HG03064 (cell line): ENCODE measurements at regions not wholly inside any gene's neighbourhood (a gene's known extent, or its start where the extent isn't known, plus 50 kb on each side); places are given as distances from the start of the nearest gene placed in this dataset.

Experiments used
- ATAC-seq: cut with Tn5 transposase; IDR thresholded peaks from one replicate; pipeline ENCODE4 v1.9.1; 2021; ENCODE audit warnings: low read depth; ENCODE audit not compliant: unreplicated experiment

DNA sequence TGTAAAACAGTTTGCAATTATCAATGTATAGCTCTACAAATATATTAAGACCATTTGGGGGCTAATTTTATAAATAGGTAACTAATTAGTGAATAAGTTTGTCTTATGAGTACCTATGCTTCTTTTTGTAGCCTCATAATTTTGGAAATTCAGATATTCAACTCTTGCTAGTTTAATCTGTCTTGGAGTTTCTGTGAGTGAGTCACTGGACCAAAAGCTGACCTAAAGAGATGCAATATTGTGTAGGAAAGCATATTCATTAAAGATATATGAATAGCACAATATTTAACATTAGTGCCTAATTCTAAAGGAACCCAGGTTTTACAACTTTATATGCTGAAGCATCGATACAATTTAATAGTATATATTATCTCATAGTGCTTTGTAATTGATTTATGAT, 161.3 kb upstream of the PCDH18 start:
- no peak for ATAC-seq

DNA sequence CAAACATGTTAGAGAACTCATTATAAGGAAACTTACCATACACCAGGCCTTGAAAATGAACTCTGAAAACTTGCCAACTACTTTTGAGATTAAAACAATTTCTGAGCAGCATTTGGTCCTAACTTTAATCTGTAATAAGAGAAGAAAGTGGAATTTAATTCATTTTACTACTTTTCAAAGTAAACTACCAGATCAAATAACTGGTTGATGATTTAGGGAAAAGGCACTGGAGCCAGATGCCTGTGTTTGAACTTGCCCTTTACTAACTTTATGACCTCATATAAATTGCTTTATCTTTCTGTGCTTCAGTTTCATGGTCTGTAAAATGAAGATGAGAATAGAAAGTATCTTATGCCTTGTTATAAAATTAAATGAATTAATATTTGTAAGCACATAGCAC, 159.9 kb upstream of the PCDH18 start:
- ATAC-seq, result no peak

DNA sequence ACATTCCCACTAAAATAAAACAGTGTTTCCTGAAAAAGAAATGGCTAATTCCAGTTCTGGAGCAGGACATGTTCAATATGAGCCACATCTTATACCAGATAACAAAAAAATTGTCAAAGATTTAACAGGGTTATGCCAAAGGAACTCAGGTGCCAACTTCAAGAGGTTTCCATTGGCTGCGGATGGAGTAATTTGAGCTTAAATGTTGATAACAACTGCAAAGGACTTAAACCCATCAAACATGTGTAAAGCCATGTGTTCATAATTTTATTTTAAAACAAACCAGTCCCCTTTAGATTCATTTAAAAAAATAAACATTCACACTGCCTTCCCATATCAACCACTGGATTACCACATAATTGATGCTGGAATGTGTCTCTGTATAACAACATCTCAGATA, 156.4 kb upstream of the PCDH18 start:
- no peak for ATAC-seq

DNA sequence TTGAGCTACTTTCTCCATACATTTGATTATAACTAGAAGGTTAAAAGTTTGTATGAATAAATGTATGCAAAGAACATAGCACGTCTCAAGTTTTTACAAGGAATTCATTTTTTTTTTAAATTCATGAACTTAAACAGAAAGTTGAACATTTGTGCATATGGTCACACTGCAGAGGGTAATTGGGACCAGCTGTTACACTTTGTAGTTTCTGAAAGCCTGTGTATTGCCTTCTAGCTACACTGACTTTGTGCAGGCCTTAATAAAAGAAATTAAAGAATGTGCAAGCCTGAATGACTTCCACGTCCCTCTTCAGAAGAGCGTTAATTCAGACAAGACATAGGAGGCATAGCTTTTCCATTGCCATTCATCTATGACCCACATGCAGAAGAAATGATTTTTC, 153.1 kb upstream of the PCDH18 start:
- no peak for ATAC-seq

DNA sequence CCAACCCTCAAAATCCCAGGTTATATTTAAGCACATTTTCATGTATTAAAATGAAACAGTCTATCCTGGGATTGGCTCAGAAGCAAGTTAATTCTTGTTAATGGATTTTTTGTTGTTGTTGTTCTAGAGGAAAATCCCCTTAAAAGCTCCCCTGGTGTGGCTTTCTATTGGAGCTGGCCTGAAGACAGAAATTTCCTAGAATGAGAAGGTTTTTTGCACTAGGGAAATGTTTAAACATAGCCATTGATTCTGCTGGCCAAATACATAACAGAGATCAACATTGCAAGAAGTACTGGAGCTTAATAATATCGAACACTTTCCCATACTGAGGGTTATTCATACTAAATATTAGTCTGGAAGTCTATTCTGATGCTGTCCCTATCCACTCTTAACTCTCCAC, 148.8 kb upstream of the PCDH18 start:
- no peak for ATAC-seq

DNA sequence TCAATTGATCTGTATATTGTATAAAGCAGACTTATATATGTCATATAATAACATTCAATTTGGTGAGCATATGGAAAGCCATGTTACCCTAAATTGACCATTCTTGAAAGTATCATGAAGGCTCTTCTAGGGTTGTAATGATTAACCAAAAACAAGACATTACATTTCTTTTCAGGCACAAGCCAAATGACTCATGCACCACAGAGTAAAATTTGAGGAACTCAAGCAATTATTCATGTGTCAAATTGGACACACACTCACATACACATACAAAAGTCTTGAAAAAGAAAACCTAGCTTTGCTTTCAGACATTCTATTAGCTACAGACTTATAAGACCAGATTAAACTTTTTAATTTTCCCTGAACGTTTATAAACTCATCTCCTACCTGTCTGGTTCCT, 146.5 kb upstream of the PCDH18 start:
- no peak for ATAC-seq

DNA sequence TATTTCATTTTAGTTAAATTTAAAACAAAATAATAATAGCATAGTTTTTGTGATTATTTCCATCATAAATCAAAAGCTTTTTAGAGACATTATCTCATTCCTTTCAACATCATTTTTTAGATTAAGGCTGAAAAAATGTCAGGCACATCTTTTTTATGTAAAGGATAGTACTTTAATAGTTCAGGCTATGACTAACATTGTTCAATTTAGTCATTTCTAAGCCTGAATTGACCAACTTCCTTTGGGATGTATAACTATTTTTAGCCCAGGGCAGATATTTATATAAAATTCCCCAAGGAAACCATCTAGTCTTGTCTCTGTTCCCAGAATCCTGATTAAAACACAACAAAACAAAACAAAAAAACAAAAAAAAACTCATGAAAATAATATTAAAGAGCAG, 145.6 kb upstream of the PCDH18 start:
- ATAC-seq, result no peak

DNA sequence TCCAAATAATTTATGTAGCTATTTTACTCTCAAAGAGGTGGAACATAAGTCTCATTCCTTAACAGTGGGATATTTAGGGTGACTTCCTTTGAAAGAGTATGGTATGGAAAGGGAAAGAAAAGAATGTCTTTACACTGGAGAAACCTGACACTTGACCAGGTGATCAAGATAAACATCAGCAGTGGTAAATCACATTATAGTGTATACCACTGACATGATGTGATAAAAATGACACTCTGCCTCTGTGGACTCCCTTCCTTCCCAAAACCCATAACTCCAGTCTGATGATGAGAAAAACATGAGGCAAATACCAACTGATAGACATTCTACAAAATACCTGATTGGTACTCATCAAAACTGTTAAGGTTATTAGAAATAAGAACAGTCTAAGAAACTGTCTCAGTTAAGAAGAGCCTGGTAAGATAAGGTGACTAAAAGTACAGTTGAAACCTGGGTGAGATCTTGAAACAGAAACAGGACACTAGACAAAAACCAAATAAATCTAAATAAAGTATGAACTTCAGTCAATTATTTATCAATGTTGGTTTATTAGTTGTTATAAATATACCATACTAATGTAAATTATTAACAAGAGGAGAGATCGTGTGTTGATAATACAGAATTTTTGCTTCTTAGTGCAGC, 144.2 kb upstream of the PCDH18 start:
- ATAC-seq, result peak; percentile 56

DNA sequence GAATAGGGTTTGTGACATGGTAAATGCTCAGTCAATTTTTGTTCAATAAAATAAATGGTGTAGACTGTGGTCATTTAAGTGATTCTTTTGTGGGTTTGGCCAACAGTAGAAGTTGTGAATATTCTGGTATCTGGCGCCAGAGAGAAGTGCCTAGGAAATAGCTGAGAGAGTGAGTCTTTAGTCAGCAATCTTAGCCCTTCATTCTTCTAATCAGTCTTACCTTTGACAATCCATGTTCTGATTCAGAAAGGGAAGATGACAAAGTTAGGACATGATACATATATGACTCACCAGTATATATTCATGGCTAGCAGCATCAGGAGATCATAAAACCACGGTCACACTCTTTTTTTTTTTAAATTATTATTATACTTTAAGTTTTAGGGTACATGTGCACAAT, 141.8 kb upstream of the PCDH18 start:
- no peak for ATAC-seq

DNA sequence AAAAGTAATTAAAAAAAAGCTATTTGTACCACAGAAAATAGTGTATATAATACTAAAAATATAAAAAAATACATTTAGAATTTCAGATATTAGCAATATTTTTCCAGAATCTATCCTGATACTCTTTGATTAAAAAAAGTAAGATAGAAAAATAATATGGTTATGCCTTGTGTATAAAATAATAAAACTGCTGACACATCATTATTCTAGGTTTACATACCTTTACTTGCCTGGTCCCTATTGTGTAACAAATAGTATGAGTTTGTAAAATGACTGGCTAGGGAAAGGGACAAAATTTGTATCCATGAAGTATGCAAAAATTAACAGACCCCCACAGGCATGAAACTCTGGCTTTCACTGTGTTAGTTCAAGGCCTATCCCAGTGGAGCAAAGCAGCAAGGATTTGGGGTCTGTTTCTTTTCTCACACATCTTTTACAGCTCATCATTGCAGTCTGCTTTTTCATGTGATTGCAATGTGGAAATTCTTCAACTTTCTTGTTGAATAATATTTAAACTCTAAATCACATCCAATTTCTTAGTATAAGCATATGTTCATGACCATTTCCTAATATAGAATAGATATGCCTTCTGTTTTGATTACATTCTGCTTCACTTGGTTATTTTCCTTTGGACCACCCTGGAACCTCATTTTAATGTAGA, 136.7 kb upstream of the PCDH18 start:
- no peak for ATAC-seq

DNA sequence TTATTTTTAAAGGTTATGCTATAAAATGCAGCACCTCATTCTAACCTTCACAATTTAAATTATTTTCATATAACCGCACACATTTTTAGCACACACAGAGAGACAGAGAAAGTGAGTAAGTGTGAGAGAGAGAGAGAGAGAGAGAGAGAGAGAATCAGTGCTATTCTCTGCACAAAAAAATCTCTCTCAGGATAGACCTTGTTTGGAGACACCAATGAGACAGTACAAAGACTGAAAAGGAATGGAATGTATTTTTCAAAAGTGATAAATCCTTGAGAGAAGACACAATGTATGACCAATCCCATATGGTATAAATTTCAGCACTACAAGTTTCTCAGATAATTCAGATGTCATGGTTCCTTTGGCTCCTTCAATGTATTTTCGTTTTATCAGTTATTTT, 132.1 kb upstream of the PCDH18 start:
- no peak for ATAC-seq

DNA sequence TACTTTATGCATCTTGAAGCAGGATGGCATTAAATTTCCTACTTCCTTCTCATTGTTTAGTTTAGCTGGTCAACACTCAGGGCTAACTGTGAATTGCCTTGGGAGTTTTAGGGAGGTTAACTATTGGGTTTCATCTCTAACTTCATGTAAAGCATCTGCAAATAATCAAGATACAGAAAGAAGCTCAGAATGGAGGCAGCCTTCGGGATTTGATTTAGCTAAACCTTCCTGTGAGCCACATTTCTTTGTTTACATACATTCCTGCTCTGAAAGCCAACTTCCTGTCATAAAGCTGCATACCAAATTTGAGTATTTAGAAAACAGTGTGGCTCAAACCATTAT, 131.7 kb upstream of the PCDH18 start:
- ATAC-seq, result no peak

DNA sequence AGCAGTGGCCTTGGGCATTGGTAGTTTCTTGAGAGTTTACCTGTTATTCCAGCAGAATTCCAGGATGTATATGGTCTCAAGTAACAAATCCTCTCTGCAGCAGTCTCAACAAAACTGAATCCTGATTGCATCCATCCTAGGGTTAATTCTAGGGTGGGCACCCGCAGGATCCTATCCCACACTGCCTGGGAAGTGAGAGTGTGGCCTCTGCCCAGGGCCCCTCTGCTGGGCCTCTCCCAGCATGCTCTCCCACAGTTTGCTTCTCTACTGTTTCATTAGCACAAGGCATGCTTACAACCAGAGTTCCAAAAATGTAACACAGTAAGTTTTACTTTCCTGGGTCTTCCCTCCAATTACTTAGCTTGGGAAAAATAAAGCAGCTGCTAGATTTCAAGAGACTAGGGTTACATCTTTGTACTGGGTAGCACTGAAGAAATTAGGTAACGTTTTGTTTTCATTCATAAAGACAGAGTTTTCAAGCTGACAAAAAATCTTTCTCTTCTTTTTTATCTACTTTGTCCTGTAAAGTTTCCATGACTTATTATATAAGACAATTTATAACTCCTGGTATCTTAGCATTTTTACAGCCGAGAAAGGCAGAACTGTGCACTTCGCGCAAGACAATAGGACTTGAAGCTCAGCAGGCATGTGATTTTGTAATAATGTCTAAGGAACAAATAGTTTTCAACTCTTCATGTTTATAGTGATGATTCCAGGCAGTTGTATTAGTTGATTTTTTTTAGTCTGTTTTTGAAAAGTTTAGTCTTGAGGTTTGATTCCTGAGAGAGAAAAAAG, 131.2 kb upstream of the PCDH18 start:
- ATAC-seq, result no peak

DNA sequence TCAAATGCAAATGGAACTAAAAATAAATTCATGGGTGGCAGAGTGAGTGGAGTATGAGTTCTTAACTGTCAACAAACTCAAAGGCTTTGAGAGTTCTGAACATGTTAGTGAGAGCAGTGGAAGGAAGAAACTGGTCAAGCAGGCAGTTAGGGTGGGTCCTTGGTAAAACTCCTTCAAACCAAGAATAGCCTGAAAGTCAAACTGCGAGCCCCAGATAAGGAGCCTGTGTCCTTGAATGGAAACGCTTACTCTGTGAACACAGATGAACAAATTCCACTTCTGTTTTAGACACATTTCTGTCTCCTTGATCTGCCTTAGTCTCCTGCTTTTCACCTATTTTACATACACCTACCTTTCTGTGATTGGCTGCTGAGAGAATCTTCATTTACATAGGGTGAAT, 129.4 kb upstream of the PCDH18 start:
- ATAC-seq, result no peak

DNA sequence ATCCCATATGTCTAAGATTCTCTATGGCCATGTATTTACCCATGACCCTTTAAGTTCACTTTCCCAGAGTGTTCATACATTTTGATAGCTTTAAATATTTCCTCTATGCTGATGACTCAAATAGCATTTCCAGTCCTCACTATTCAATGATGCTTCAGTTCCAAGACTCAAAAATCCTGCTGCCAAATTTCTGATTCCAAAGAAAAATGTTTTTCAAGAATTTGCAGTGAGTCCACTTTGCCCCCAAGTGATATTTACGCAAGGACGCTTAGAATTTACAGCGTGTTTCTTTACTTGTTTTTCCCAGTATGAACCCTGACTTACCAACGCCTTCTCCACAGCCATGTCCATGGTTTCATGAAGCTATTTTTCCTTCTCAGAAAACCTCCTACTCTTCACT, 127.9 kb upstream of the PCDH18 start:
- ATAC-seq, result no peak

DNA sequence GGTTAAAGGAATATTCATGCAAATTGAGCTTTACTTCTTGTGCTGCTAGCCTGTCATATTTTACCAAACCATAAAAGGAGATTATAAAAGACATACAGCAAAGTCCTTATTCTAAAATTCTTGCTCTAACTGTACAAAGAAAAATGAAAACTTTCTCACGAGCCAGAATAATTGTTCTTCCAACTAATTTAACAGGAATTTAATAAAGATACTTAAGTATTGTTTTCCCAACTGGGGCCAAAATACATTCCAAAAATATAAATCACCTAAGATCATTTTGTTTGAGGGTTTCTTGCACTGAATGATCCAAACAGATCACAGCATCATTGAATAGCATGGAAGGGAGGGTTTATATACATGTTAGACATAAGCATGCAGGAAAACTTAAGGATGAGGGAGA, 127.1 kb upstream of the PCDH18 start:
- ATAC-seq, result no peak

DNA sequence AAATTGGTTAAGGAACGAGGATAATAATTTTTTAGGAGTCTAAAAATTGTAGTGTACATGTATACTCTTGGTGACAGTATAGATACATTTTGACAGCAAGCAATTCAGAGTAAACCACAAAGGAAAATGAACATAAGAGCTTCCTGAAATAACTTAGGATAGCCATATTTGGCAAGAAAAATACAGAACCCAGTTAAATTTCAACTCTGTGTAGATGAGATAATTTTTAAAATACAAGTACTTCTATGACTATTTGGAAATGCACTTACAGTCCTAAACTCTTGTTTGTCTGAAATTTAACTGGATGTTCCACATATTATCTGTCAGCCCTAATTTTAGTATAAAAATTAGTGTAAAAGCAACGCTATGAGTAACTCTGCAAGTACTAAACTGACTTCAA, 124.4 kb upstream of the PCDH18 start:
- ATAC-seq, result no peak

DNA sequence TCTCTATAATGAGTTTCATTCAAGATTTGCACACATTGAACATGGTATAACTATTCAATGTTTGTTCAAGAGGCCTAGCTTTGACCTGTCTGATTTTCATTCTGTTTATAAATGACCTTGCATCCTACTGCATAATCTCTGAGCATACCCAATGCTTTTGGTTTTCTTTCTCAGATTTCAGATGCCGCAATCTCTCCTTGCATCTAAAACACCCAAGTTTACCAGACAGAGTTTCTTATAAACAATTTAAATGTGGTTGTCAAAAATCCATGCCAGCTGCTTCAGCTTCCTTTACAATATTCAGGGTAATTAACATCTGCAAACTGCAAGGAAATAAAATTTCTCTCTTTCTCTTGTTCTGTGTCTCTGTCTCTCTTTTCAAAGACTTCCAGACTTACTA, 123.0 kb upstream of the PCDH18 start:
- no peak for ATAC-seq

DNA sequence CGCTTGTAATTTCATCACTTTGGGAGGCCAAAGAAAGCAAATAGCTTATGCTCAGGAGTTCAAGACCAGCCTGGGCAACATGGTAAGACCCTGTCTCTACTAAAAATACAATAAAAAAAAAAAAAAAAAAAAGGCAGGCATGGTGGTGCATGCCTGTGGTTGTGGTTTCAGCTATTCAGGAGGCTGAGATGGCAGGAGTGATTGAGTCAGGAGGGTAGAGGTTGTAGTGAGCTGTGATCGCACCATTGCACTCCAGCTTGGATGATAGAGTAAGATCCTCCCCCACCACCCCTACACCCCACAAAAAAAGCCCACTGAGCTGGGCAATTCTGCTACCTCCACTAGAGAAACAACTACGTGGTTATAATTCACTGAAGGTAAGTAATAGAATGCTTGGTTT, 118.8 kb upstream of the PCDH18 start:
- no peak for ATAC-seq

DNA sequence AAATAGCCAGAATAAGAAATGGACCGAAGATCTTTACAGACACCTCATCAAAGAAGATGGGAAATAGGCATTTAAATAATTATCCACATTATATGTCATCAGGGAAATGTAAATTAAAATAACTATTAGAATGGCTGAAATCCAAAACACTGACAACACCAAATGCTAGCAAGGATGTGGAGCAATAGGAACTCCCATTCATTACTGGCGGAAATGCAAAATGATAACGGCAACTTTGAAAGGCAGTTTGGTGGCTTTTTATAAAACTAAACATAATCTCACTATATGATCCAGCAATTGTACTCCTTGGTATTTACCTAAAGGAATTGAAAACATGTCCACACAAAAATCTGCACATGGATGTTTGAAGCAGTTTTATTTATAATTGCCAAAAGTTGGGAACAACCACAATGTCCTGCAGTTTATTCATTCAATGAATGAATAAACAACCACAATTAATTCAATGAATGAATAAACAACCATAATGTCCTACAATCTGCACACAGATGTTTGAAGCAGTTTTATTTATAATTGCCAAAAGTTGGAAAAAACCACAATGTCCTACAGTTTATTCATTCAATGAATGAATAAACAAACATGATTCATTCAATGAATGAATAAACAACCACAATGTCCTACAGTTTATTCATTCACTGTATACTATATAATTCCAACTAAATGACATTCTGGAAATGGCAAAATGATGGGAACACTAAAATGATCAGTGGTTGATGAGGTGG, 117.6 kb upstream of the PCDH18 start:
- ATAC-seq, result no peak

DNA sequence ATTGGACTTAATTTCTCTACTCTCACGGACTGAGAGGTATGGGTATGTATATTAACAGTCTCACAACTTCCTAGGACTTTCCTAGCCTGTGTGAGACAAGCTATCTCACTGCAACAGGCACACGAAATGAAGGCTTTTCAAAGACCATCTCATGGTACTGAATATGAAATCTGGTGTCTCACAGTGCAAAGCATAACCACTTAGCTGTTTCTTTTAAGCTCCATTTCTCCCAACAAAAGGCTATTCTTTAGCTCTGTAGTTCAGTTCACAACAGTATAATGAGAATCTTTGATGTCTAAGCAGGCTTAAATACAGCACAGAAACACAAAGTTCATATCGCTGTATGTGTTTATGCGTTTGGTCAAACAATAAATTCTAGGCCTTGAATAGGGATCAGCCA, 116.2 kb upstream of the PCDH18 start:
- ATAC-seq, result no peak
